ENCODE measurements at regions not wholly inside any gene's neighbourhood (a gene's known extent, or its start where the extent isn't known, plus 50 kb on each side); places are given as distances from the start of the nearest gene placed in this dataset.

GRCh38 chr13:38518328-38518727 is 168.5 kb upstream of the FREM2 start:
- intact Hi-C loops (cut with DNase I; ENCODE audit: low total_unique reads): no loop called here

GRCh38 chr13:38519229-38519911 is 167.5 kb upstream of the FREM2 start:
- no peak for TF ChIP-seq CTCF (IDR thresholded peaks at IDR 0.05 in 8 of 11, conservative IDR thresholded peaks at IDR 0.05 in 3 of 11)
- no peak for TF ChIP-seq POLR2AphosphoS5 (IDR thresholded peaks at IDR 0.05)
- no peak for TF ChIP-seq POLR2A (IDR thresholded peaks at IDR 0.05)

More at GRCh38 chr13:38518328-38518727, 168.5 kb upstream of the FREM2 start:
- Histone ChIP-seq H3K9me3 (no peaks in the 10 kb centered on the region), H3K27ac (no peak overlapping the region), H3K4me3 (no peak overlapping the region), H3K36me3 (no peaks in the 10 kb centered on the region), H3K4me1 (no peaks in the 10 kb centered on the region), H3K27me3 (replicated peaks in 1 of 7) (no peaks in the 10 kb centered on the region)
- no peak for DNase-seq
- TF ChIP-seq POLR2AphosphoS5 (IDR thresholded peaks at IDR 0.05): no peak
- TF ChIP-seq CTCF (IDR thresholded peaks at IDR 0.05 in 8 of 11, conservative IDR thresholded peaks at IDR 0.05 in 3 of 11): no peak
- TF ChIP-seq POLR2A (IDR thresholded peaks at IDR 0.05): no peak
- 73 to 90% (median 82%) methylated on average over 4 of the region's 4 CpGs for WGBS, 5 donors

GRCh38 chr13:38520041-38520440 is 166.8 kb upstream of the FREM2 start:
- Histone ChIP-seq H3K27ac (no peak overlapping the region), H3K27me3 (replicated peaks in 1 of 7) (no peaks in the 10 kb centered on the region), H3K9me3 (no peaks in the 10 kb centered on the region), H3K4me1 (no peaks in the 10 kb centered on the region), H3K36me3 (no peaks in the 10 kb centered on the region), H3K4me3 (no peak overlapping the region)
- WGBS, 5 donors: 73 to 82% (median 79%) methylated on average over 5 of the region's 5 CpGs
- intact Hi-C loops (cut with DNase I; ENCODE audit: low total_unique reads): no loop called here
- TF ChIP-seq CTCF (IDR thresholded peaks at IDR 0.05 in 8 of 11, conservative IDR thresholded peaks at IDR 0.05 in 3 of 11) (no peak), POLR2A (IDR thresholded peaks at IDR 0.05) (no peak), POLR2AphosphoS5 (IDR thresholded peaks at IDR 0.05) (no peak)
- DNase-seq: no peak

More at GRCh38 chr13:38519229-38519911, 167.5 kb upstream of the FREM2 start:
- no peaks in the 10 kb centered on the region for H3K9me3 ChIP-seq
- no peak overlapping the region for H3K27ac ChIP-seq
- no peaks in the 10 kb centered on the region for H3K4me1 ChIP-seq
- 69 to 81% (median 75%) methylated on average over 6 of the region's 6 CpGs for WGBS, 5 donors
- DNase-seq: no peak
- intact Hi-C loops (cut with DNase I; ENCODE audit: low total_unique reads): no loop called here
- no peaks in the 10 kb centered on the region for H3K36me3 ChIP-seq
- no peak overlapping the region for H3K4me3 ChIP-seq
- H3K27me3 ChIP-seq (replicated peaks in 1 of 7): no peaks in the 10 kb centered on the region

- no peak for DNase-seq
- Histone ChIP-seq H3K27me3 (replicated peaks in 1 of 7) (no peaks in the 10 kb centered on the region), H3K4me1 (no peaks in the 10 kb centered on the region), H3K9me3 (no peaks in the 10 kb centered on the region), H3K27ac (no peak overlapping the region), H3K4me3 (no peak overlapping the region), H3K36me3 (no peaks in the 10 kb centered on the region)
- no peak for TF ChIP-seq POLR2A (IDR thresholded peaks at IDR 0.05)
- TF ChIP-seq POLR2AphosphoS5 (IDR thresholded peaks at IDR 0.05): no peak
- no peak for TF ChIP-seq CTCF (IDR thresholded peaks at IDR 0.05 in 8 of 11, conservative IDR thresholded peaks at IDR 0.05 in 3 of 11)
- intact Hi-C loops (cut with DNase I; ENCODE audit: low total_unique reads): no loop called here
- 56 to 73% (median 67%) methylated on average over 5 of the region's 5 CpGs for WGBS, 5 donors
Observed at GRCh38 chr13:38527140-38527539, 159.7 kb upstream of the FREM2 start.
